Naive thymus-derived CD8-positive, alpha-beta T cell (primary cell): ENCODE measurements at regions not wholly inside any gene's neighbourhood (a gene's known extent, or its start where the extent isn't known, plus 50 kb on each side); places are given as distances from the start of the nearest gene placed in this dataset.

Source experiments
- ATAC-seq, 2 donors: fragments of 150-1000 bp; cut with Tn5 transposase in 1 of 2; sonication (Bioruptor Pico), chemical (Tn5 transposase) in 1 of 2; 1 replicate in 1 of 2; 2 replicates in 1 of 2; pipeline ENCODE4 v1.10.0; 2021; ENCODE audit warnings: mild to moderate bottlenecking in 2 of 2, moderate library complexity in 2 of 2
- POLR2A ChIA-PET: fragments of 350-600 bp; sonication (Branson Sonifier 250); formaldehyde crosslinking; loops from one replicate; lab custom pipeline; 2021; ENCODE audit warnings: antibody characterized with exemption; lab: Charles Lee
- DNase-seq, 10 donors: peaks; one replicate each; pipeline versions ENCODE4 v3.0.0 to v3.0.0-alpha.2; 2020 to 2022
- H3K27ac Mint-ChIP-seq, 10 donors: one replicate each; pipeline ENCODE4 v1.8.0; 2020 to 2022; ENCODE audit warnings: mild to moderate bottlenecking in 10 of 10, mixed read lengths in 10 of 10, moderate library complexity in 4 of 10, inconsistent platforms in 1 of 10
- H3K27me3 Mint-ChIP-seq, 5 donors: one replicate each; pipeline ENCODE4 v1.8.0; 2021 to 2022; ENCODE audit warnings: mixed read lengths in 5 of 5
- H3K36me3 Mint-ChIP-seq, 3 donors: one replicate each; pipeline ENCODE4 v1.8.0; 2020 to 2022; ENCODE audit warnings: mixed read lengths in 3 of 3, mild to moderate bottlenecking in 2 of 3, inconsistent platforms in 1 of 3
- H3K4me1 Mint-ChIP-seq, 4 donors: one replicate each; pipeline ENCODE4 v1.8.0; 2021 to 2022; ENCODE audit warnings: mixed read lengths in 4 of 4
- H3K4me3 Mint-ChIP-seq, 10 donors: one replicate each; pipeline ENCODE4 v1.8.0; 2020 to 2022; ENCODE audit warnings: mild to moderate bottlenecking in 10 of 10, mixed read lengths in 10 of 10, moderate library complexity in 6 of 10, inconsistent platforms in 1 of 10
- H3K9me3 Mint-ChIP-seq, 9 donors: one replicate each; pipeline ENCODE4 v1.8.0; 2020 to 2022; ENCODE audit warnings: mixed read lengths in 9 of 9, mild to moderate bottlenecking in 3 of 9, inconsistent platforms in 1 of 9, moderate library complexity in 1 of 9

DNA sequence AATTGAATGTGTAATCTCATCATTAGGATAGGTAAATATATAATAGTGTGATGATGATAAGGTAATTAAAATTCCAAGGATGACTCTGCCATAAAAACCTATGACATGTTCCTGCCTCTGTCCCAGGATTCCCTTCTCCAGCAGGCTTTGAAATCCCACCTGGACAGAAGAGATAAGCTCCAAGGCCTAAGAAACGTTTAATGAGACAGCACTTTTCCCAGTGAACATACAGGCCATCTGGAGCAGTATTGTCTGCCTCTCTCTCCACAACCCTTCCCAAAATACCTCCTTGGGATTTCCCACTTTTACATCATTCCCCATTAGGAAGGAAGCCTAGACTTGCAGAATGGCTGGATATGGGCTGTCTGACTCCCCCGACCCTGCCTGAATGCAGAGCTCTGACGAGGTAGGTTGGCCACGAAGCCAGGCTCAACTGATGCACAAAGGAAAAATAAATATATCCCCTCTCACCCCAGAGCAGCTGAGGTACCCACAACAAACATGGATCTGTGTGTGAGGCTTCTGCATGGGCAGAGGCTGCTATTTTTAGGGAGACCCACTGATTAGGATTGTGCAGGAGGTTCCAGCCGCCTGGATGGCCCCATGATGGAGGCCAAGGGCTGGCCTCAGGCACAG is 71.0 kb downstream of the TMPRSS5 start:
- peaks cover 3 to 34% (median 15%) of the 10 kb centered on the region in 5 donors for H3K27me3 Mint-ChIP-seq
- no peaks in the 10 kb centered on the region for H3K4me1 Mint-ChIP-seq
- POLR2A ChIA-PET, result no interaction called here

GRCh38 chr11:113632981-113633380 is 73.1 kb downstream of the TMPRSS5 start:
- no peak overlapping the region for H3K27ac Mint-ChIP-seq
- peaks cover 1 to 23% (median 9%) of the 10 kb centered on the region in 5 donors for H3K27me3 Mint-ChIP-seq
- POLR2A ChIA-PET, result no interaction called here
- no peak for ATAC-seq
- no peaks in the 10 kb centered on the region for H3K36me3 Mint-ChIP-seq
- no peak overlapping the region for H3K4me3 Mint-ChIP-seq
- H3K4me1 Mint-ChIP-seq, result no peaks in the 10 kb centered on the region
- DNase-seq, result no peak
- peaks cover 0 to 5% (median 3%) of the 10 kb centered on the region in 9 donors for H3K9me3 Mint-ChIP-seq

More for the DNA sequence above, 71.0 kb downstream of the TMPRSS5 start:
- no peak for DNase-seq
- Mint-ChIP-seq H3K27ac (no peak overlapping the region), H3K4me3 (no peak overlapping the region), H3K9me3 (peaks cover 0 to 5% (median 3%) of the 10 kb centered on the region in 9 donors), H3K36me3 (no peaks in the 10 kb centered on the region)
- ATAC-seq, result no peak

- H3K9me3 Mint-ChIP-seq, result peaks cover 0 to 2% (median 0%) of the 10 kb centered on the region in 9 donors
- POLR2A ChIA-PET, result no interaction called here
- no peak overlapping the region for H3K4me3 Mint-ChIP-seq
- no peak overlapping the region for H3K27ac Mint-ChIP-seq
- H3K27me3 Mint-ChIP-seq, result peaks cover 4 to 34% (median 12%) of the 10 kb centered on the region in 5 donors
- no peaks in the 10 kb centered on the region for H3K4me1 Mint-ChIP-seq
- ATAC-seq (no peak), DNase-seq (no peak)
- H3K36me3 Mint-ChIP-seq, result no peaks in the 10 kb centered on the region
Observed at GRCh38 chr11:113629562-113629961, 76.5 kb downstream of the TMPRSS5 start.

- POLR2A ChIA-PET, result no interaction called here
- Mint-ChIP-seq H3K27me3 (peaks cover 7 to 33% (median 12%) of the 10 kb centered on the region in 5 donors), H3K36me3 (no peaks in the 10 kb centered on the region), H3K27ac (no peak overlapping the region), H3K4me1 (no peaks in the 10 kb centered on the region), H3K9me3 (peaks cover 0 to 2% (median 0%) of the 10 kb centered on the region in 9 donors), H3K4me3 (no peak overlapping the region)
- ATAC-seq (no peak), DNase-seq (no peak)
Observed at GRCh38 chr11:113628912-113629311, 77.2 kb downstream of the TMPRSS5 start.

DNA sequence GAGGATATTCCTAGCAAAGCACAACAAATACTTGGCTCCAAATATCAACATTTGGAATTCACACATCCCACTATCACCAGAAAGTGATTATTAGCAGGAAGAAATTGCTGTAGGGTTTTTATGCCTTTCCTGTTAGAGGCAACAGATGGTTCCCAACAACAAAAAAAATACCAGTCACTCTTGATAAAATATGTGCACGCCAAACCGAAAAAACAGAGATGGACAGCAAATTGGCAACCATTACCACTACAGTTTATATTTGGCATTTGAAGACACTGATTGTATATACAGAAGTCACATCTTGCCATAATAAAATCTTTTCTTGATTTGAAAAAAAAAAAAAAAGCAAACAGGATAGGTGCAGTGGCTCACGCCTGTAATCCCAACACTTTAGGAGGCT is 78.2 kb downstream of the TMPRSS5 start:
- POLR2A ChIA-PET, result no interaction called here
- Mint-ChIP-seq H3K36me3 (no peaks in the 10 kb centered on the region), H3K4me1 (no peaks in the 10 kb centered on the region), H3K4me3 (no peak overlapping the region), H3K9me3 (peaks cover 0 to 2% (median 0%) of the 10 kb centered on the region in 9 donors), H3K27me3 (peaks cover 7 to 34% (median 12%) of the 10 kb centered on the region in 5 donors), H3K27ac (no peak overlapping the region)
- no peak for DNase-seq
- no peak for ATAC-seq

DNA sequence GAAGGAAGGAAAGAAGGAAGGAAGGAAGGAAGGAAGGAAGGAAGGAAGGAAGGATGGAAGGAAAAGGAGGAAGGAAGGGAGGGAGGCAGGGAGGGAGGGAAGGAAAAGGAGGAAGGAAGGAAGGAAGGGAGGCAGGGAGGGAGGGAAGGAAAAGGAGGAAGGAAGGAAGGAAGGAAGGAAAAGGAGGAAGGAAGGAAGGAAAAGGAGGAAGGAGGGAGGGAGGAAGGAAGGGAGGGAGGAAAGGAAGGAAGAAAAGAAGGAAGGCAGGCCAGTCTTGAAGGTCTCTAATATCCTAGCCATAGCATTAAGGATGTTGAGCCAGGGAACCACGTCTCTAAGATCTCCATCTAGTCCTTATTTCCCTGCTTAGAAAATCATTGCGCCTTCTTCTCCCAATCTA is 78.8 kb downstream of the TMPRSS5 start:
- H3K4me3 Mint-ChIP-seq, result no peak overlapping the region
- peaks cover 0 to 2% (median 0%) of the 10 kb centered on the region in 9 donors for H3K9me3 Mint-ChIP-seq
- ATAC-seq (no peak), DNase-seq (no peak)
- no peak overlapping the region for H3K27ac Mint-ChIP-seq
- no peaks in the 10 kb centered on the region for H3K4me1 Mint-ChIP-seq
- H3K27me3 Mint-ChIP-seq, result peaks cover 7 to 34% (median 13%) of the 10 kb centered on the region in 5 donors
- POLR2A ChIA-PET, result no interaction called here
- H3K36me3 Mint-ChIP-seq, result no peaks in the 10 kb centered on the region

- H3K4me1 Mint-ChIP-seq, result no peaks in the 10 kb centered on the region
- ATAC-seq, result no peak
- peaks cover 7 to 31% (median 15%) of the 10 kb centered on the region in 5 donors for H3K27me3 Mint-ChIP-seq
- no peak overlapping the region for H3K27ac Mint-ChIP-seq
- H3K9me3 Mint-ChIP-seq, result peaks cover 0 to 2% (median 0%) of the 10 kb centered on the region in 9 donors
- H3K4me3 Mint-ChIP-seq, result no peak overlapping the region
- POLR2A ChIA-PET, result no interaction called here
- no peak for DNase-seq
- no peaks in the 10 kb centered on the region for H3K36me3 Mint-ChIP-seq
Observed at GRCh38 chr11:113626736-113627135, 79.4 kb downstream of the TMPRSS5 start.

DNA sequence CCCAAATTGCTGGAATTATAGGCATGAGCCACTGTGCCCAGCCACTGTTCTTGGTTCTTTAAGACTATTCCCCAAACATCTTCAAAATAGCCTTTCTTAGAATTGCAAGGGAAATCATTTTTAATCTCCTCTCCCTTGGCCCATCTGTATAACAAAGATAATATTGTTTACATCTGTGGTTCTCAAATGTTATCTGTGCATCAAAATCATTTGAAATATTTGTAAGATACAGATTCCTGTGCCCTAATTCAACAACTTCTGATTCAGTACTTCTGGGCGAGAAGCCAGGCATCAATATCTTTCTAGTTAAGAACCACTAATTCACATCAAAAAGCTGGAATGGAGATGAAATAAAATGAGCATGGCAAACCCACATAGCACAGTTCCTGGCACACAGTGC is 83.0 kb downstream of the TMPRSS5 start:
- POLR2A ChIA-PET, result no interaction called here
- Mint-ChIP-seq H3K36me3 (no peaks in the 10 kb centered on the region), H3K4me1 (no peaks in the 10 kb centered on the region), H3K27ac (no peak overlapping the region), H3K9me3 (peaks cover 0 to 20% (median 4%) of the 10 kb centered on the region in 9 donors), H3K27me3 (peaks cover 6 to 28% (median 9%) of the 10 kb centered on the region in 5 donors), H3K4me3 (no peak overlapping the region)
- DNase-seq (no peak), ATAC-seq (no peak)

DNA sequence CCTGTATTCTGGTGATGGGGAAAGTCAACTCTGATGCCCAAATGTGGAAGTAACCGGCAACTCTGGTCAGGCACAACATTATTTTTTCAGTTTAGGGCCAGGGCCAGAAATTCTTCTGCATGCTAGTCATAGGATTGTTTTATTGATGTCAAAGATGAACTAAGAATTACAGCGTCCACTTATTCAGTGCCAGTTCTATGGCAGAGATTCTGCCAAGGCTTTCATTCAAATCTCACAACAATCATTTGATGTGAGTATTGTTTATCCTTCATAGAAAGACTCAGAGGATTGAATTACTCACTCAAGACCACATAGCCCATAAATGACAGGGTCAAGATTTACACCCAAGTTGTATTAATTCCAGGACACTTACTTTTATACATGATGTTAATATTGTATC is 87.7 kb downstream of the TMPRSS5 start:
- Mint-ChIP-seq H3K27ac (no peak overlapping the region), H3K27me3 (peaks cover 4 to 33% (median 12%) of the 10 kb centered on the region in 5 donors), H3K36me3 (no peaks in the 10 kb centered on the region), H3K4me1 (peaks cover 0 to 2% (median 0%) of the 10 kb centered on the region in 4 donors), H3K4me3 (no peak overlapping the region), H3K9me3 (peaks cover 0 to 20% (median 4%) of the 10 kb centered on the region in 9 donors)
- DNase-seq (no peak), ATAC-seq (no peak)
- POLR2A ChIA-PET, result no interaction called here

DNA sequence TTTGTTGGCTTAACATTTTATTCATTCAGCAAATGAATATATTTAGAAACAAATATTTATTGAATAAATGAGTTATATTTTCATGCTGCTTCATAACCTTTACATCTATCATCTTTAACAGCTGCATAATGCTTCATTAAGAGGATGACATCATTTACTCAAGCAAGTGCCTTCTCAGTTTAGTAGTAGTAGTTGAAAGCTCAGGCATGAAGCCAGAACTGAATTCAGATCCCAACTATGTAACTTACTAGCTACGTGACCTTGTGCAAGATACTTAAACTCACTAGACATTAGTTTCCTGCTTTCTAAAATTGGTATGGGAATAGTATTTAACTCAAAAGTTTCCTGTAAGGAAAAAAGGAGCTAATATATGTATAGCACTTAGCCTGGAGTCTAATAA is 90.3 kb downstream of the TMPRSS5 start:
- DNase-seq, result no peak
- no peak overlapping the region for H3K4me3 Mint-ChIP-seq
- no peaks in the 10 kb centered on the region for H3K36me3 Mint-ChIP-seq
- ATAC-seq, result no peak
- POLR2A ChIA-PET, result no interaction called here
- H3K27me3 Mint-ChIP-seq, result peaks cover 6 to 22% (median 13%) of the 10 kb centered on the region in 5 donors
- peaks cover 0 to 21% (median 4%) of the 10 kb centered on the region in 9 donors for H3K9me3 Mint-ChIP-seq
- peaks cover 0 to 2% (median 0%) of the 10 kb centered on the region in 4 donors for H3K4me1 Mint-ChIP-seq
- no peak overlapping the region for H3K27ac Mint-ChIP-seq

DNA sequence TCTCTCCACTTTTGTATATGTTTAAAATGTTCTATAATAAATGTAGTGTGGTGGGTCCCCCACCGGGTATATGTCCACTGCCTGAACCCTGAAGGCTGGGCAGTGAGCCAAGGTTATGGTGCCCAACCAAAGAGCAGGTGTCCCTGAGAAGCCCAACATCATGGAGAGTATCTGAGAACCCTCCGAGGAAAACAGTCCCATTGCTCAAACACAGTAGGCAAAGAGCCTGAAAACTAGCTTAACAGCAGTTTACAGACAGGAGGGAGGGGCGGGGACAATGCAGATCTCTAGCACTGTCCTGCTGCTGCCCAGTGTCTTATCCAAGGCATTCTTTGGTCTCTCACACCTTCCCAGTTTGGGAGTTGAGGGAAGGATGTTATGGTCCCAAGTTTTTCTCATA is 91.0 kb downstream of the TMPRSS5 start:
- Mint-ChIP-seq H3K4me1 (peaks cover 0 to 2% (median 0%) of the 10 kb centered on the region in 4 donors), H3K27me3 (peaks cover 6 to 22% (median 13%) of the 10 kb centered on the region in 5 donors), H3K9me3 (peaks cover 0 to 18% (median 4%) of the 10 kb centered on the region in 9 donors), H3K36me3 (no peaks in the 10 kb centered on the region), H3K27ac (peak overlapping the region in 1 of 10 donors; percentile 87), H3K4me3 (no peak overlapping the region)
- no peak for DNase-seq
- no peak for ATAC-seq
- POLR2A ChIA-PET, result no interaction called here

- Mint-ChIP-seq H3K27ac (peak overlapping the region in 1 of 10 donors; percentile 12), H3K27me3 (peaks cover 6 to 18% (median 13%) of the 10 kb centered on the region in 5 donors), H3K36me3 (no peaks in the 10 kb centered on the region), H3K4me3 (no peak overlapping the region), H3K4me1 (peaks cover 0 to 2% (median 0%) of the 10 kb centered on the region in 4 donors), H3K9me3 (peaks cover 0 to 8% (median 2%) of the 10 kb centered on the region in 9 donors)
- POLR2A ChIA-PET, result no interaction called here
- no peak for ATAC-seq
- DNase-seq, result no peak
Observed at GRCh38 chr11:113614097-113614496, 92.0 kb downstream of the TMPRSS5 start.

DNA sequence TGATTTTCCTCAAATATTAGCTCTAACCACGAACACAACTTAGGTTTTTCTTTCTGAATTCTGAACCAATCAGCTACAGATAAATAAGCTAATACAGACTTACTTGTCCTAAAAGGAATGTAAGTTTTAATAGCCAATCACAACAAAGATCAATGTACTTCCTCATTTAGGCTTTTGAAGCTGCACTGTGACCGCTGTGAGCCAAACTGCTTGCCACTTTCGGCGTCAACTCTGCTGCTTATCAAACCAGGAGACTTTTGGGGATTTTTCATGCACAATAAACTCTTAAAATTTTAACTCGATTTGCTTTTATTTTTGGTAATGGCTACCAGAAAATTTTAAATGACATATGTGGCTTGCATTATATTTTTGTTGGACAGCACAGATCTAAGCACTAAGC is 92.5 kb downstream of the TMPRSS5 start:
- Mint-ChIP-seq H3K9me3 (peaks cover 0 to 5% (median 0%) of the 10 kb centered on the region in 9 donors), H3K27ac (no peak overlapping the region), H3K36me3 (no peaks in the 10 kb centered on the region), H3K4me1 (peaks cover 0 to 2% (median 0%) of the 10 kb centered on the region in 4 donors), H3K4me3 (no peak overlapping the region), H3K27me3 (peaks cover 6 to 16% (median 13%) of the 10 kb centered on the region in 5 donors)
- no peak for ATAC-seq
- DNase-seq, result no peak
- POLR2A ChIA-PET, result no interaction called here
